Neural progenitor cell (in vitro differentiated cells): ENCODE measurements at regions not wholly inside any gene's neighbourhood (a gene's known extent, or its start where the extent isn't known, plus 50 kb on each side); places are given as distances from the start of the nearest gene placed in this dataset.

ENCODE experiments used
- DNase-seq: peaks from one replicate; pipeline ENCODE4 v3.0.0-alpha.2; 2016; ENCODE audit warnings: low spot score
- H2AFZ ChIP-seq: fragments of 200-600 bp; sonication (generic); replicated peaks from 2 replicates; pipeline ENCODE4 v1.6.1; 2016; ENCODE audit warnings: antibody characterized with exemption
- H3F3A ChIP-seq: fragments of 200-600 bp; sonication (generic); 2 replicates; pipeline ENCODE4 v1.6.1; 2016; ENCODE audit warnings: antibody characterized with exemption, low read depth
- H3K27ac ChIP-seq: fragments of 200-600 bp; sonication (generic); 2 replicates; pipeline ENCODE4 v1.5.1; 2016; ENCODE audit warnings: mild to moderate bottlenecking
- H3K27me3 ChIP-seq: fragments of 200-600 bp; sonication (generic); 2 replicates; pipeline ENCODE4 v1.6.1; 2016; ENCODE audit warnings: mild to moderate bottlenecking, moderate library complexity
- H3K36me3 ChIP-seq: fragments of 200-600 bp; sonication (generic); 2 replicates; pipeline ENCODE4 v1.5.1; 2016
- H3K4me1 ChIP-seq: fragments of 200-600 bp; sonication (generic); 2 replicates; pipeline ENCODE4 v1.6.1; 2016; ENCODE audit warnings: mixed run types
- H3K4me2 ChIP-seq: fragments of 200-600 bp; sonication (generic); 2 replicates; pipeline ENCODE4 v1.6.1; 2016
- H3K4me3 ChIP-seq: fragments of 200-600 bp; sonication (generic); 2 replicates; pipeline ENCODE4 v1.5.1; 2016
- H3K79me2 ChIP-seq: fragments of 200-600 bp; sonication (generic); 2 replicates; pipeline ENCODE4 v1.6.1; 2016; ENCODE audit warnings: low read depth
- H3K9ac ChIP-seq: fragments of 200-600 bp; sonication (generic); 2 replicates; pipeline ENCODE4 v1.6.1; 2016
- H3K9me3 ChIP-seq: fragments of 200-600 bp; sonication (generic); 2 replicates; pipeline ENCODE4 v1.5.1; 2016; ENCODE audit warnings: low read depth
- H4K20me1 ChIP-seq: fragments of 200-600 bp; sonication (generic); 2 replicates; pipeline ENCODE4 v1.6.1; 2016; ENCODE audit warnings: low read depth
- H3K27ac Mint-ChIP-seq: 3 replicates; pipeline ENCODE4 v1.8.0; 2021; ENCODE audit warnings: mixed read lengths
- H3K27me3 Mint-ChIP-seq: 2 replicates; pipeline ENCODE4 v1.8.0; 2022; ENCODE audit warnings: low read depth, mild to moderate bottlenecking, inconsistent platforms, moderate library complexity, mixed read lengths; ENCODE audit not compliant: insufficient read depth
- H3K36me3 Mint-ChIP-seq: 3 replicates; pipeline ENCODE4 v1.8.0; 2021; ENCODE audit warnings: mixed read lengths
- H3K4me1 Mint-ChIP-seq: 3 replicates; pipeline ENCODE4 v1.8.0; 2021; ENCODE audit warnings: mixed read lengths
- H3K4me3 Mint-ChIP-seq: 3 replicates; pipeline ENCODE4 v1.8.0; 2021; ENCODE audit warnings: mild to moderate bottlenecking, moderate library complexity, mixed read lengths
- H3K9me3 Mint-ChIP-seq: 3 replicates; pipeline ENCODE4 v1.8.0; 2020; ENCODE audit warnings: mixed read lengths
- CTCF ChIP-seq: fragments of 200-600 bp; sonication (generic); IDR thresholded peaks from 2 replicates; pipeline ENCODE4 v1.5.1; 2017; ENCODE audit warnings: antibody characterized with exemption, mild to moderate bottlenecking
- EZH2 ChIP-seq: fragments of 200-600 bp; sonication (generic); IDR thresholded peaks from 2 replicates; pipeline ENCODE4 v1.6.1; 2017; ENCODE audit warnings: antibody characterized with exemption, mild to moderate bottlenecking, moderate library complexity
- EZH2phosphoT487 ChIP-seq: fragments of 200-600 bp; sonication (generic); IDR thresholded peaks from 2 replicates; pipeline ENCODE4 v1.6.1; 2017; ENCODE audit warnings: antibody characterized with exemption

GRCh38 chr10:78772986-78773530 lies 295.7 kb upstream of the ZMIZ1 start:
- peaks cover 59% of the 10 kb centered on the region for H3K4me1 Mint-ChIP-seq
- H3K9ac ChIP-seq = no peak overlapping the region
- no peaks in the 10 kb centered on the region for H3K4me1 ChIP-seq
- H3K4me3 ChIP-seq = no peak overlapping the region
- no peaks in the 10 kb centered on the region for H3K36me3 ChIP-seq
- H3K27me3 ChIP-seq = no peaks in the 10 kb centered on the region
- peaks cover 3% of the 10 kb centered on the region for H3F3A ChIP-seq
- no peaks in the 10 kb centered on the region for H4K20me1 ChIP-seq
- no peaks in the 10 kb centered on the region for H3K36me3 Mint-ChIP-seq
- DNase-seq = no peak
- H3K9me3 Mint-ChIP-seq = no peaks in the 10 kb centered on the region
- H3K79me2 ChIP-seq = no peaks in the 10 kb centered on the region
- TF ChIP-seq EZH2 = no peak
- TF ChIP-seq CTCF = no peak
- no peak for TF ChIP-seq EZH2phosphoT487
- H3K9me3 ChIP-seq = no peaks in the 10 kb centered on the region
- peak overlapping the region; percentile 47 for H3K27ac Mint-ChIP-seq
- H3K4me3 Mint-ChIP-seq = no peak overlapping the region
- H3K4me2 ChIP-seq = no peak overlapping the region
- no peak overlapping the region for H3K27ac ChIP-seq
- peaks cover 8% of the 10 kb centered on the region for H3K27me3 Mint-ChIP-seq
- no peak overlapping the region for H2AFZ ChIP-seq

GRCh38 chr10:78774614-78774998 lies 294.2 kb upstream of the ZMIZ1 start:
- Histone ChIP-seq H4K20me1 (no peaks in the 10 kb centered on the region), H3K9me3 (no peaks in the 10 kb centered on the region), H3K36me3 (no peaks in the 10 kb centered on the region), H3K27ac (no peak overlapping the region), H3K27me3 (no peaks in the 10 kb centered on the region), H3K4me2 (no peak overlapping the region), H3K4me3 (no peak overlapping the region), H3K4me1 (no peaks in the 10 kb centered on the region), H2AFZ (no peak overlapping the region), H3F3A (peaks cover 3% of the 10 kb centered on the region), H3K9ac (no peak overlapping the region), H3K79me2 (no peaks in the 10 kb centered on the region)
- DNase-seq = no peak
- no peaks in the 10 kb centered on the region for H3K36me3 Mint-ChIP-seq
- peaks cover 6% of the 10 kb centered on the region for H3K27me3 Mint-ChIP-seq
- no peak overlapping the region for H3K4me3 Mint-ChIP-seq
- no peaks in the 10 kb centered on the region for H3K9me3 Mint-ChIP-seq
- no peak overlapping the region for H3K27ac Mint-ChIP-seq
- TF ChIP-seq EZH2phosphoT487 (no peak), CTCF (no peak), EZH2 (no peak)
- H3K4me1 Mint-ChIP-seq = peaks cover 55% of the 10 kb centered on the region

GRCh38 chr10:78774999-78775711 lies 293.6 kb upstream of the ZMIZ1 start:
- no peak overlapping the region for H3K27ac ChIP-seq

More at GRCh38 chr10:78774999-78775711, 293.6 kb upstream of the ZMIZ1 start:
- H3K4me3 ChIP-seq = no peak overlapping the region
- H3K27me3 ChIP-seq = no peaks in the 10 kb centered on the region
- peaks cover 6% of the 10 kb centered on the region for H3K27me3 Mint-ChIP-seq
- no peak overlapping the region for H3K4me2 ChIP-seq
- no peaks in the 10 kb centered on the region for H4K20me1 ChIP-seq
- no peak overlapping the region for H3K4me3 Mint-ChIP-seq
- no peaks in the 10 kb centered on the region for H3K79me2 ChIP-seq
- H3K9me3 ChIP-seq = no peaks in the 10 kb centered on the region
- DNase-seq = no peak
- H3K9ac ChIP-seq = no peak overlapping the region
- no peaks in the 10 kb centered on the region for H3K36me3 Mint-ChIP-seq
- no peaks in the 10 kb centered on the region for H3K9me3 Mint-ChIP-seq
- H2AFZ ChIP-seq = no peak overlapping the region
- no peaks in the 10 kb centered on the region for H3K36me3 ChIP-seq
- H3K27ac Mint-ChIP-seq = no peak overlapping the region
- H3K4me1 Mint-ChIP-seq = peaks cover 50% of the 10 kb centered on the region
- no peaks in the 10 kb centered on the region for H3K4me1 ChIP-seq
- TF ChIP-seq EZH2 (no peak), CTCF (no peak), EZH2phosphoT487 (no peak)
- H3F3A ChIP-seq = peaks cover 3% of the 10 kb centered on the region
